GM21526 (cell line): ENCODE measurements at regions not wholly inside any gene's neighbourhood (a gene's known extent, or its start where the extent isn't known, plus 50 kb on each side); places are given as distances from the start of the nearest gene placed in this dataset.

ENCODE experiments used
- ATAC-seq: cut with Tn5 transposase; IDR thresholded peaks from one replicate; pipeline ENCODE4 v1.9.1; 2021; ENCODE audit warnings: moderate library complexity; ENCODE audit not compliant: unreplicated experiment, low FRiP score

DNA sequence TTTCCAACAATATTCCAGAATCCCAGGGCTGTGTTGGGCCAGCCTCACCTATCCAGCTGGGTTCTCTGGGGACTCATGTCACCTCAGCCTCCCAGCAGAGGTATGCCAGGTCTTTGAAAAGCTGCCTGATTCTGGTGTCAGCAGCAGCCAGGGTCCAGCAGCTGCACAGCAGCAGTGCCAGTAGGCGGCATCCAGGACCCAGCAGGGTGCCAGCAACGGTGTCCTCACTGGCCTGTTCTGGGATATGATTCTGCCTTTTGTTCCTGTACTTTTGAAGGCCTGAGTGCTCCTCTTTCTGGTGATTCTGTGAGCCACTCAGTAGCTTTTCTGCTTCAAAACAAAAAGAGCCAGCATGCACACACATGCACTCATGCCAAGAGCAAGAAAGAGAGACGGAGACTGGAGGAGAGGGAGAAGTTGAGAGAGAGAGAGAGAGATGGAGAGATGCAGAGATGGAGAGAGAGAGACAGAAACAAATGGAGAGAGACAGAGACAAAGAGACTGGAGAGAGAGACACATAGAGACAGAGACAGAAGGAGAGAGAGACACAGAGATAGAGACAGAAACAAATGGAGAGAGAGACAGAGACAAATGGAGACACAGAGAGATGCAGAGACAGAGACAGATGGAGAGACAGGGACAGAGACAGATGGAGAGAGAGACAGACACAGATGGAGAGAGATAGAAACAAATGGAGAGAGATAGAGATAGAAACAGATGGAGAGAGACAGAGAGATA, 205.7 kb downstream of the UACA start:
- ATAC-seq, result no peak

DNA sequence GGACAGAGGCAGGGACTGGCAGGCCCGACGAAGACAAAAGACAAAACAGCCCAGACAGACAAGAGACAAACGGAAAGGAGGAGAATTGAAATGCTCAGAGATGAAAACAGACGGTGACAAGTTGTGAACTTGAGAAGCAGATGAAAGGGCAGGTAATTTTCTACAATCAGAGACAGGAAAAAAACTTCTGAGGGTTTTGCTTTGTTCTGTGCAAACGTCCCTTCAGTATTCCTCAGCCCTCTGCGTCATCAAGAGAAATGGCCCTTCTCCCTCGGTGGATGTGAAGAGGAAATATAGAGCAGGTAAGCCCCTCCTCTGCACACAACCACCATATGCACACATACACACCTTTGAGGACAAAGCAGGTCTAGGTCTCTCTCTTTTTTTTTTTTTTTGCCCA, 206.6 kb downstream of the UACA start:
- ATAC-seq, result no peak

DNA sequence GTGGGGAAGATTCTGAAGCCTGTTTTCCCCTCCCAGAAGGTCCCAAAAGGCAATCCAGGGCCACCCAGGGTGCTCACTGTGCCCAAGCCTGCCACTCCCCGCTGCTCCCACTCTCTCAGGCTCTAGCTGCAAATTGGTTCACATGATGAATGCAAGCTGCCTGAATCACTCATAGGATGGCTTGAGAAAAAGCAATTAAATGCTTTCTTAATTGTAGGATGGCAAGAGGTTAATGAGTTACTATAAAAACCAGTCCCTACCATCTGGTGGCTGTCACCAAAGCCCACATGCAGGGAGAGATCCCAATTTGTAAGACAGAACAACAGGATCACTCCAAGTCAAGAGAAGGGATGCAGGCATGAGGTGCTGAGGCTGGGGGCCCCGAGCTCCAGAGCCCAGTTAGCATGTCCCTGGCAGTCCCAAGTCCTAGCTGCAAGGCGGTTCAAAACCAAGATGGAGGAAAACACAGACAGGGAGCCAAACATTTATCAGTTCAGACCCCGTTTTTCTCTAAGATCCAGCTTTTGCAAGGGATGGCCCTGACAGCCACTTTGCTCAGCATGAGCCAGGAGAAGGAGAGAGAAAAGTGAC, 207.1 kb downstream of the UACA start:
- ATAC-seq, result no peak

DNA sequence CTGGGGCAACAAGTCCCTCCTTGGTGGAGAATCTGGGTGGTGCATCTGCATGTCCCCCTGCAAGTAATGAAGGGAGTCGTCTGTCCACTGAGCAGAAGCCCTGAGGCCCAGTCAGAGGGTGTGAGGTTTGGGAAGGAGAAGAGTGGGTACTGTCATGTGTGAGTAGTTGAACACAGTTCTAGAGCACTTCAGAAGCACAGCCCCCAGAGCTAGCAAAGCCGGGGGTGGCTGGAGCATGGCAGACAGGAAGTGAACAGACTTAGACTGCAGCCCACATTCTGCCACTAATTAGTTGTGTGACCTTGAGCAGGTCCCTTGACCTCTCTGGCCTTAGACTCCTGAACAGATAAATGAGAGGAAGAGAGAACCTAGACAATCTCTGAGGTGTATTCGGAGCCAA, 207.6 kb downstream of the UACA start:
- no peak for ATAC-seq

DNA sequence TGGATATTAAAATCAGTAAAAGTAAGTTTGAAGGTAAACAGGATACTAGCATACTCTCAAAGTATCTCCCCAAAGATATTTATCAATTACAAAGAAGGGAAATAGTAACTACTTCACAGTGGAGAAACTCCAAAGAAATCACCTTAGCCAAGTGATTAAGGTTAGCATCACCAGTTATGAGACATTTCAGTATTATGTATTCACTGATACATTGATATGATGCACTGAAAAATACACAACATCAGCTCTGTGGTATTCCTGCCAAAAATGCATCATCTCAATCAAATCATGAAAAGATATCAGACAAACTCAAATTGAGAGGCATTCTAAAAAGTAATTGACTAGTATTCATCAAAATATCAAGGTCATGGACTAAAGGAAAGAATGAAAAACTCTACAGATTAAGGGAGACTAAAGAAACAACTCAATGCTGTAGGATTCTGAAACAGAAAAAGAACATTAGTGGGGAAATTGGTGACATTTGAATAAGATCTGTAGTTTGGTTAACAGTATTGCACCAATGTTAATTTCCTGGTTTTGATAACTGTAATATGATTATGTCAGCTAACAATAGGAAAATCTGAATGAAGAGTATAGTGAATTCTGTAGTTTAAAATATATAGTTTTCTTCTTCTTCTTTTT, 215.4 kb downstream of the UACA start:
- ATAC-seq, result no peak

DNA sequence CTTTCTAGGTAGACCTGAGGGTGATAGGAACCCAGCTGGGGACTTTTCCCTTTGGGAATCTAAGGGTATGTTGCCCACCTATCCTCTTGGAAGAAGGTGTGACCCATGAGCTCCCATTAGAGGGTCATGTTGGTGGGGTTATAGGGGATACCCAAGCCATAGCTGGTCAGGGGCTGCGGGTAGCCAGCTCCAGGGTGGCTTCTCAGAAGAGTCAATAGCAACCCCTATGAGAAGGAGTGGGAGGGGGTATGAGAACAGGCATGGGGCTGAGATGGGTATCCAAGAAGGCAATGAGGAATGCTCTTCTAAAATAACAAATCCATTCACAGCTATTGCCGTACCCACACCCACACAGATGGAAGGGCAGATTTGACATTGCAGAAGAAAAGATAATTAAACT, 217.8 kb downstream of the UACA start:
- ATAC-seq, result no peak

DNA sequence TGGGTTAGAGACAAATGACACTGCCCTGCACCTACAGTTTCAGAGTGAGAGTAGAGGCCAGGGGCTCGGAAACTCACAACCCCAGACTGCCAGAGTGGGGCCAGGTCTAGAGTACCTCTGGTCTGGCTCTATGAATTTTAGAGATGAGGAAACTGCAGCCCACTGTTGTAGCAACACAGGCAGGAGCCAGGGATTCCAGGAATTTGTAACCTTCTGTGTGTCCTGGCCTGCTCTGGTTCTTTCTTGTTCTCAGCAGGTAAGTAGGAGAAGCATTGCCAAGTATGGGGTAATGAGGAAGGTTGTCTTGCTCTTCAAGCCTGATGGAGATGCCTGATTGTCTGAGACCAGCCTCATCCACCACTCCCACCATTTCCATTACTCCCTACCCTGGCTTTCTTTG, 221.8 kb downstream of the UACA start:
- no peak for ATAC-seq

DNA sequence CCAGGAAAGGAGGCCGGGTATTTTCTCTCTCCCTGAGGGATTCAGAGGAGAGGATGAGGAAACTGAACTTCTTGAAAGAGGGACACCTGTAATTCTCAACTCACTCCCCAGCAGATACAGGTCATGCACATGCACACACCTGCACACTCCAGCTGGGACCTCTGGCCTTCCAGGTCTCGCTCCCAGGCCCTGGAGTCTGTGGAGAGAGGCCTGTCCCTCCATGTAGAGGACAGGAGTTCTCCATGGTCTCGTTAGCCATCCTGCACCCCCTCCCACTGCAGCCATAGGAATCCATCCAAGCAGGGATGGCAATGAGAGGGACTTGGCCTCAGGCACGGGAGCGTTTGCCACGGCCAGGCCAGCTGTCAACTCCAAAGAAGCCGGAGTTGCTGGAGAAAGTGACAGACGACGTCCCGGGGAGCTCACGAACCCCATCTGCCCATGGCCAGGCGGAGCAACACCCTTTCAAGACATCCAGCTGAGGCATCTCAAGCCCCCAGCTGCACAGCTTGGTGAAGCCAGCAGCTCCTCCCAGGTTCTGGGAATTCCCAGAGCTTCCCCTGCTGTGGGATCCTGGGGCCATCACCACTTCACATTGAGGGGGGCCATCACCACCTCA, 223.3 kb downstream of the UACA start:
- no peak for ATAC-seq

DNA sequence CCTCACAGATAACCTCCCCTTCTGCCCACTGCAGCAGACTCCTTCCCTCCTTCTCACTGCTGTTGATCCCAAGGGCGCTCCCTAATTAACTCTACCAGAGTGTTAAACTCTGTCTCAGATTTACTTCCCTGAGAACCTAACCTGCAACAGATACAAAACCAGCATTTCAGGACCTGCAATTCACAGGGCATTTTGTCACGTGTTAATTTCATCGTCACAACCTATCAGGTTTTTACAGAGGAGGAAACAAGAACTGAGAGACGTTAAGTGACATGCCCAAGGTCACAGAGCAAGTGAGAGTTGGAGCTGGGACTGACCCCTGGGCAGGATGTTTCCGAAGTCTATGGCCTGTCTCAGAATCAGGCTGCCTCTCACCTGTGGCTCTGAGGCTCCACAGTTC, 223.9 kb downstream of the UACA start:
- ATAC-seq, result no peak

DNA sequence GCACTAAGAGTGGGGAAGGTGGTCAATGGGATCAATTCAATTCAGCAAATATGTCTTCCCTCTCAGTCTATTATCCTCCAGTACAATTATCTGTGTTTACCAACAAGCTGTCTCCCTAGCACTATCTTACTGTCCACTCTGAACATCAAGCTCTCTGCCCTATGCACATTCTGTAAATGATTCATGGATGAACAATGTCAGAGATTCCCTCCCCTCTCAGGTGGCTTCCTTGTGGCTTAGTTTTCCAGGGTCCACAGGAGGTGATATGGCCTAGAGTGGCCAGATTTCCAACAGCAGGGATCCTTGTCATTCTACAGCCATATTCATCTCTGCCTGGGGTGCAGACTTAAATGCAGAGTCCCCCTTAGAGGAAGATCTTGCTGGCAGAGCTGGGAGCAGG, 225.1 kb downstream of the UACA start:
- no peak for ATAC-seq

DNA sequence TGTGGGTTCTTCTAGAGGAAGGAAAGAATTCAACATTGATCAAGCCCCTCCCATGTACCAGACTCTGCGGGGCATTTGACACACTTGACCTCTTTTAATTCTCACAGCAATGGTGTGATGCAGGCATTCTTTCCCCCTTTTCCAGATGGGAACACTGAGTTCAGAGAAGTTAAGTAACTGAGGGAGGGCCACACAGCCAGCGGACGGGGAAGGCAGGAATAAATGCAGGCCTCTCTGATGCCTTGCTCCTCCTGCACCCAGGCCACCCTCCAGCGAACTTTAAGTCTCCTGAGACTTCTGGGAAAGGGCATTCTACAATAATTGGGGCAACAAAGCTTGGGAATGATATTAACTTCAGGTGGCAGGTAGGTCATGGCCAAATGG, 227.4 kb downstream of the UACA start:
- no peak for ATAC-seq

DNA sequence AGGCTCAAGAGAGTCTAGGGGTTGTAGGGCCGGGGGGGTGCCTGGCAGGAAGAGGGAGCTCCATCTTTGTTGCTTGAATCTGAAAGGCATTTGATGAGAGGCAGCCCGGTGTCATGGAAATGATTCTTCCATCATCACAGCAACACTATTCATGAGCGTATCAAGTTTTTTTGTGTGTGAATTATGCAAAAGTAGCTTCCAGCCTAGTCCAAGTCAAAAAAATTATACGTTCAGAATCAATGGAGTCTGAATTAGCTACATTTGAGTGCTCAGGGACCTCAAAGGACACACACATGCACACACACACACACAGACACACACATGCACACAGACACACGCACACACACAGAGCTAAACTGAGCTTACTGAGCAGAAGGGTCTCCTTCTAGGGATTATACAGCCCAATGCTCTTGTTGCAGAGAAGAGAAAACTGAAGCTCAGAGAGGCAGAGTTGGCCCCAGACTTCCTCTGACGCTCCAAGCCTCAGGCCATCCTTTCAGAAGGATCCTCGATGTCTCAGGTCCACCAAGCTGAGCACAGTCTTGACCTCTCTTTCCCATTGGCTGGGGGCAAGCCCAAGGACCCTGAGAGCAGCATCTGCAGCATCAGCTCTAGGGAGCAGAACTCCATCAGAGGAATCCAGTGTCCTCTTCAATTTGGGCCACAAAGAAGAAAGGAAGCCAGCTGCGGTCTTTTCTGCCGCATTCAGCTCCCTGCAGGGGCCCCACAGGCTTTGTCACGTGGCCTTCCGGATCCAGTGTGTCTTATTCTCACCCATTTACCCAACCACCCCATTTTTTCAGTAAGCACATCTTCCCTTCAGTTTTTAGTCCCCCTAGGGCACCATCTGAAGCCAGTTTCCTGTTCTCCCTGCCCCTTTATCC, 228.0 kb downstream of the UACA start:
- ATAC-seq, result no peak

DNA sequence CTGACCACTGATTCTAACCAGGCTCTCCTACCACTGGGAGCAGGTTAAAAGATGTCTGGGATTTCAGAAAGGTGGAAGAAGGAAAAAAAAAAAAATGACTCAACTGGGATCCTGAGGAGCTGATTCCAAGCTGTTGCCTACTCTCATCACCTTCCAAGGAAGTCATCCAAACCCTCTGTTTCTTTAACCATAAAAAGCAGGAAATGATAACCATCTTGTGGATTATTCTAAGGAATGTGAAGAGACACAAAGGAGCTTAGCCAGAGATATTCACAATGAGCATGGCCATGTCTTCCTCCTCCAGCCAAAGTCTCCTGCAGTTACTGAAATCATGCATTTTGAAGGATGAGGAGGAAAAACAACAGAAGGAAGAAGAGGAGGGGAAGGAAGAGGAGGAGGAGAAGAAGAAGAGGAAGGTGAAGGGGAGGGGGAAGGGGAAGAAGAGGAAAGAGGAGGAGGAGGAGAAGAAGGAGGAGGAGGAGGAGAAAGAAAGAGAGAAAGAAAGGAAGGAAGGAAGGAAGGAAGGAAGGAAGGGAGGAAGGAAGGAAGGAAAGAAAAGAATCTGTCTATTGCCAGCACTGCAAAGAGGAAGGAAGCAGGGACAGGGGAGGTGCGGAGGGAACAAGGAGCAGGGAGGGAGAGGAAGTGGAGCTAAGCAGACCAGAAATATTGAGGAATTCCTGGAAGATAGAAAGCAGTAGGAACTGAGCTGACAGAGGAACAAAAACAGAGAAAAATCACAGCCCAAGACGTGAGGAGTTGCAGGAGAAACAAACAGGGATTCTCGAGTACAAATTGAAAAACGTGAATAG, 229.2 kb downstream of the UACA start:
- ATAC-seq, result no peak

DNA sequence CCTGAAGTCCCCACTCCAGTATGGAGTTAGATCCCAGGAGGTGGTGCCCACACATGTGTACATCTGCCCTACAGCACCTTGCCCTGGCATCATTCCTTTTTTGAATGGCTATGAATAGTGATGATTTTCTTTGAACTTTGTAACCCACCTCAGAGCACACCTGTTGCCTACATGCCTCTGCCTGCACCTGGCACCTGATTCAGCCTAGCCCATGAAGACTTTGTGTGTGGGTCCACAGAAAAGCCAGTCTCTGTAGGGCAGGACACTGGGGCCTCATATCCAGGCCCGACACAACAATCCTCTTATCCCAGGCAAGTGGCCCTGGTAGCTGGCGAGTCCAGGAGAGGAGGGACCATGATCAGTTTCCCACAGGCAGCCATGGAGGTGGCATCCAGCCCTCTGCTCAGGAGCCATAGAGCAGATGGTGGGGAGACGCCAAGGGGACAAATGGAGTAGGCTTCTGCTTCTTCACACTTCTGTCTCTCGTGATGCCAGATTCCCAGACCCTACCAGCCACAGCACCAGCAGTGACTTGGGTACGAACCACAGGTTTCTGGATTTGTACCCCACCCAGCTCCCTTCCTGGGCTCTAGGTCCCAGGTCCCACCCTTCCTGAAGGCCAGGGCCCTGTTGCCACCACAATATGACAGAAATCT, 230.7 kb downstream of the UACA start:
- no peak for ATAC-seq

DNA sequence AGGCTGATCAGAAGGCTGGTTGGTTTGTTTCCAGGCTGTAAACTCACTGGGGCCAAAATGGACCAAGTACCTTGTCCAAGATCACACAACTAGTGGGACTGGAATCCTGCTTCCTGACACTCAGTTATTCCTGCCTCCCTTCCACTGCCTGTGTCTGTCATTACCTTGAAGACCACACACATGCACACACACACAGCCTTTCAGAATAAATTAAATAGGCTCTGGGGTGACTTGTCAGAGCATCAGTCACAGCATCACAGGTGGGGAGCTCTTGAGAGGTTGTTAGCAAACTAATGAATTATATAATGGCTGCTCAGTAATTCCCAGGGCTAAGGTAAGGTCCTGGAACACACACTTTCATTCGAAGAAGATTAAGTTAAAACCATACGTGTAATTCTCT, 231.8 kb downstream of the UACA start:
- ATAC-seq, result no peak

DNA sequence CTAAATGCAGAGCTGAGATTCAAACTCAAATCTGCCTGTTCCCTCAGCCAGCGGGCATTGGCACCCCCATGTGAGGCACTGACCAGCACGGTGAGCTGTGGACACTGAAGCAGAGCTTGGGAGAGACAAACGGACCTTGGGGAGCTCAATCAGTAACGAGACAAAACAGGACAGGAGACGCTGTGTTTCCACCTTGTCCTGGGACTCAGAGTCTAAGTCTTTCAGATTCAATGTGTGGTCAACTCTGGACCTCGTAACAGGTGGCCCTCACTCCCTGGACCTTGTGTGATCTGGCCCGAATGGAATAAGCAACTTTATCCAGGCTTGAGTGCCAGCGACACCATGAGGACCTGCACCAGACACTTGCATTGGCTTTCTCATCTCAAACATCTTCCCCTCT, 232.5 kb downstream of the UACA start:
- ATAC-seq, result no peak

DNA sequence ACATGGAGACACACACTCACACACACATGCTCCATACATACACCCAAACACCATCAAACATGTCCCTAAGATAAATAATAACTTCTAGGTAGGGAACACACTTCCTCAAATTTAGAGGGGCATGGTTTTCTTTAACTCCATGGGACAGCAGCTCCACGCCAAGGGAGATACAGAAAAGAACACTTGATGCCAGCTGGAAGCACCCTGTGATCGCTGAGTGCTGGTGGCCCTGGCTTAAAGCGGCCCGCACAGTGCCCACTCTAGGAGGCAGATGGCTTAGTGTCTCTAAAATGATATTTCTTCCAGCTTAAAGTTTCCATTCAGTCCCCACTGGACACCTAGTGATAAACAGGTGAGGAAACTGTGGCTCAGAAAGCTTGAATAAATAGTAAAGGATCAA, 232.9 kb downstream of the UACA start:
- ATAC-seq, result no peak

DNA sequence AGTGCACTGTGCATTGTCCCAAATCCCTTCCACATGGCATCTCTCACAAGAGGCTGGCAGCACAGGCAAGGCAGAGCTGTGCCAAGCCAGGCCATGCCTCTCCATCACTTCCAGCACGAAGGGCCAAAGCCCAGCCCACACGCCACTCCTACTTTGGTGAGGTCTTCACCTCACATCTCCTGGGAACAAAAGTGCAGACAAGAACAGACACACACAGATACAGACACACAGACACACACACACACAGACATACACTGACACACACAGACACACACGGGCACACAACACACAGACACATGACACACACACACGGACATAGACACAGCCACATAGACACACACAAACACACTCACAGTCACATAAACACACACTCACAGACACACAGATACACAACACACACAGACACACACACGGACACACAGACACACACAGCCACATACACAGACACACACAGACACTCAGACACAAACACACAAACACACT, 233.3 kb downstream of the UACA start:
- no peak for ATAC-seq

DNA sequence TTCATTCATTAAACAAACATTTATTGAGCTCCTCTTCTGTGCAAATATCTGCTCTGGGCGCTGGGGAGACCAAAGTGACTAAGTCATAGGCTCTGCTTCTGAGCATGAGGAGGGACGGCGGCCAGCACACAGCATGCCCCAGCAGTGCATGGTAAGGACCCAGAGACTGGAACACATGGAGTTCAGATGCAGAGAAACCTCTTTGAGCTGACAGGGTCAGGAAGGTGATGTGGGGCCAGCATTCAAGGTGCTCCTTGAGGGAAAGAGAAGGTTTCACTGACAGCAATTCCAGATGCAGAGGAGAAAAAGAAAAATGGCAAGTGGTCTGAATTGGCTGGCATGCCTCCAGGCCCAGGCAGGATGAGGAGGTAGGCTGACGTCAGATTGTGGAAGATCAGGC, 234.5 kb downstream of the UACA start:
- no peak for ATAC-seq
